IMR-90 (cell line): ENCODE measurements at regions not wholly inside any gene's neighbourhood (a gene's known extent, or its start where the extent isn't known, plus 50 kb on each side); places are given as distances from the start of the nearest gene placed in this dataset.
A peak's percentile ranks its signal among the peaks of the same experiment; 100 is the strongest.

ENCODE experiments used
- ATAC-seq: fragments of 200-7000 bp; cut with Tn5 transposase; 2 replicates; pipeline ENCODE4 v1.9.1; 2020; ENCODE audit warnings: low read depth, mild to moderate bottlenecking, moderate library complexity
- BruUV-seq: library from RNA; stranded (reverse); fragments of 400-500 nt; replicated peaks from 2 replicates; lab custom pipeline; 2021; lab: Mats Ljungman, UMichigan
- CTCF ChIA-PET: fragments of 300-600 bp; formaldehyde crosslinking; extraction: SDS; loops from one replicate; lab custom pipeline; 2021; ENCODE audit warnings: antibody characterized with exemption; lab: Yijun Ruan, JAX
- POLR2A ChIA-PET: fragments of 300-600 bp; sonication (Branson Sonifier 250); formaldehyde crosslinking; loops from one replicate; lab custom pipeline; 2022; ENCODE audit warnings: antibody characterized with exemption; ENCODE audit not compliant: unreplicated experiment; lab: Charles Lee
- DNase-seq: peaks from one replicate; pipeline ENCODE4 v3.0.0; 2013
- H2AFZ ChIP-seq: replicated peaks from 2 replicates; pipeline ENCODE3; 2013; ENCODE audit warnings: low read length, mild to moderate bottlenecking; ENCODE audit not compliant: poor library complexity
- H2AK5ac ChIP-seq: 2 replicates; pipeline ENCODE4 v1.6.1; 2013; ENCODE audit warnings: low read depth, low read length, inconsistent platforms
- H2AK9ac ChIP-seq: replicated peaks from 2 replicates; pipeline ENCODE3; 2013; ENCODE audit warnings: mild to moderate bottlenecking, low read depth, low read length, moderate library complexity; ENCODE audit not compliant: poor library complexity
- H2BK120ac ChIP-seq: 2 replicates; pipeline ENCODE4 v1.6.1; 2013; ENCODE audit warnings: low read depth, low read length, inconsistent platforms
- H2BK15ac ChIP-seq: 3 replicates; pipeline ENCODE4 v1.6.1; 2013; ENCODE audit warnings: low read depth, low read length, inconsistent platforms
- H2BK20ac ChIP-seq: 2 replicates; pipeline ENCODE4 v1.6.1; 2013; ENCODE audit warnings: low read depth, mild to moderate bottlenecking, inconsistent platforms, low read length, moderate library complexity
- H2BK5ac ChIP-seq: 2 replicates; pipeline ENCODE4 v1.6.1; 2013; ENCODE audit warnings: mild to moderate bottlenecking, low read depth, low read length, inconsistent platforms; ENCODE audit not compliant: poor library complexity, severe bottlenecking
- H3K14ac ChIP-seq: replicated peaks from 2 replicates; pipeline ENCODE4 v1.6.1; 2013; ENCODE audit warnings: low read depth, low read length, inconsistent platforms
- H3K18ac ChIP-seq: 2 replicates; pipeline ENCODE4 v1.6.1; 2013; ENCODE audit warnings: low read depth, low read length, control low read depth
- H3K23ac ChIP-seq: 2 replicates; pipeline ENCODE4 v1.6.1; 2013; ENCODE audit warnings: low read depth, low read length, inconsistent platforms
- H3K27ac ChIP-seq: 2 replicates; pipeline ENCODE4 v1.5.1; 2013; ENCODE audit warnings: mild to moderate bottlenecking, control low read depth, low read length; ENCODE audit not compliant: insufficient read depth
- H3K27me3 ChIP-seq: 2 replicates; pipeline ENCODE4 v1.6.1; 2013; ENCODE audit warnings: low read length; ENCODE audit not compliant: control insufficient read depth, insufficient read depth
- H3K36me3 ChIP-seq: 2 replicates; pipeline ENCODE4 v1.6.1; 2013; ENCODE audit warnings: low read length, mixed read lengths; ENCODE audit not compliant: control insufficient read depth, insufficient read depth
- H3K4ac ChIP-seq: 2 replicates; pipeline ENCODE4 v1.6.1; 2013; ENCODE audit warnings: low read depth, low read length, inconsistent platforms
- H3K4me1 ChIP-seq: 2 replicates; pipeline ENCODE4 v1.6.1; 2013; ENCODE audit warnings: low read length, mixed read lengths; ENCODE audit not compliant: control insufficient read depth, insufficient read depth
- H3K4me2 ChIP-seq: 2 replicates; pipeline ENCODE4 v1.6.1; 2013; ENCODE audit warnings: low read depth, mild to moderate bottlenecking, control low read depth, low read length, moderate library complexity
- H3K4me3 ChIP-seq: 2 replicates; pipeline ENCODE4 v1.5.1; 2013; ENCODE audit warnings: low read depth, mild to moderate bottlenecking, control low read depth, low read length, moderate library complexity; ENCODE audit not compliant: insufficient read depth
- H3K56ac ChIP-seq: 2 replicates; pipeline ENCODE4 v1.6.1; 2013; ENCODE audit warnings: low read length, inconsistent platforms; ENCODE audit not compliant: insufficient read depth; ENCODE audit errors: extremely low read depth
- H3K79me1 ChIP-seq, 2 experiments: 2 replicates each; pipeline ENCODE4 v1.6.1; 2013; ENCODE audit warnings: low read length in 2 of 2, inconsistent platforms in 1 of 2, low read depth in 1 of 2
- H3K9ac ChIP-seq: 2 replicates; pipeline ENCODE4 v1.6.1; 2013; ENCODE audit warnings: low read depth, low read length, control low read depth
- H3K9me1 ChIP-seq: 2 replicates; pipeline ENCODE4 v1.6.1; 2013; ENCODE audit warnings: low read length, inconsistent platforms; ENCODE audit not compliant: insufficient read depth
- H3K9me3 ChIP-seq: 2 replicates; pipeline ENCODE4 v1.6.1; 2013; ENCODE audit warnings: low read length; ENCODE audit not compliant: control insufficient read depth, insufficient read depth
- H4K20me1 ChIP-seq: 2 replicates; pipeline ENCODE4 v1.6.1; 2013; ENCODE audit warnings: low read length, inconsistent platforms; ENCODE audit not compliant: insufficient read depth
- H4K5ac ChIP-seq: 2 replicates; pipeline ENCODE4 v1.6.1; 2013; ENCODE audit warnings: mild to moderate bottlenecking, low read depth, low read length, control low read depth
- H4K8ac ChIP-seq, 2 experiments: 2 replicates each; pipeline ENCODE4 v1.6.1; 2013; ENCODE audit warnings: low read depth in 2 of 2, low read length in 2 of 2, control low read depth in 1 of 2, inconsistent platforms in 1 of 2
- H4K91ac ChIP-seq: 2 replicates; pipeline ENCODE4 v1.6.1; 2013; ENCODE audit warnings: low read depth, low read length, inconsistent platforms; ENCODE audit not compliant: insufficient read depth
- BHLHE40 ChIP-seq: fragments of 150-350 bp; IDR thresholded peaks from 2 replicates; pipeline ENCODE4 v1.6.1; 2016; ENCODE audit warnings: mild to moderate bottlenecking, low read depth, low read length
- CEBPB ChIP-seq: IDR thresholded peaks from 2 replicates; pipeline ENCODE4 v1.6.1; 2012; ENCODE audit warnings: low read depth, low read length, improper control_type of control experiment
- RAD21 ChIP-seq: IDR thresholded peaks from 2 replicates; pipeline ENCODE4 v1.6.1; 2012; ENCODE audit warnings: low read length, improper control_type of control experiment
- WGBS, 2 experiments: methylation state at CpG; one replicate each; pipeline versions ENCODE4 v1.1.5 to v1.1.7; 2013; ENCODE audit warnings: missing lambda C conversion rate in 2 of 2; ENCODE audit not compliant: insufficient read length in 1 of 2; ENCODE audit errors: extremely low coverage in 2 of 2; 5-methylcytosine and 5-hydroxymethylcytosine counted together
- dilution Hi-C: fragments of 300-500 bp; cut with HindIII; formaldehyde crosslinking; loops from one replicate; pipeline ENCODE4 v1.14.3; 2018; ENCODE audit warnings: low sequenced_read_pairs; ENCODE audit not compliant: unreplicated experiment
- in situ Hi-C: fragments of 300-500 bp; cut with MboI; formaldehyde crosslinking; loops from 3 replicates; pipeline ENCODE4 v1.14.3; 2019; ENCODE audit warnings: low sequenced_read_pairs, inconsistent platforms, mixed read lengths
- intact Hi-C: fragments of 100-400 bp; cut with micrococcal nuclease; formaldehyde crosslinking; loops from 2 replicates; pipeline ENCODE4 v1.10.0; 2022

GRCh38 chr7:79531905-79532664 is 78.6 kb upstream of the MAGI2 start:
- intact Hi-C loops: no loop called here
- CTCF ChIA-PET: no interaction called here

More at GRCh38 chr7:79531905-79532664, 78.6 kb upstream of the MAGI2 start:
- 0 out of 2 replicates have a peak overlapping the region, but pooled peaks have one; percentile 34 for H2BK20ac ChIP-seq
- H3K4me2 ChIP-seq: no peak overlapping the region
- H2AK5ac ChIP-seq: no peak overlapping the region
- peak overlapping the region; percentile 44 for H3K14ac ChIP-seq
- in situ Hi-C loops: no loop called here
- H3K9me1 ChIP-seq: no peaks in the 10 kb centered on the region
- no peak overlapping the region for H3K56ac ChIP-seq
- dilution Hi-C loops: no loop called here
- no peak overlapping the region for H3K9ac ChIP-seq
- 40% methylated on average over 1 of the region's 4 CpGs; no CpG with 5 or more reads in 1 of the 2 experiments for WGBS, 2 experiments
- no peak overlapping the region for H3K4ac ChIP-seq
- H3K79me1 ChIP-seq: no peaks in the 10 kb centered on the region
- H3K4me3 ChIP-seq: no peak overlapping the region
- no peaks in the 10 kb centered on the region for H4K20me1 ChIP-seq
- ATAC-seq (peak; percentile 24; the same call in 1 of the 2 replicates), DNase-seq (peak; percentile 17)
- TF ChIP-seq RAD21: no peak
- TF ChIP-seq BHLHE40: no peak
- TF ChIP-seq CEBPB: no peak
- no TSS peak for BruUV-seq
- peak overlapping the region; percentile 56 for H2BK5ac ChIP-seq
- no peaks in the 10 kb centered on the region for H3K9me3 ChIP-seq
- H3K4me1 ChIP-seq: peaks cover 4% of the 10 kb centered on the region
- H4K91ac ChIP-seq: 0 out of 2 replicates have a peak overlapping the region, but pooled peaks have one; percentile 9
- no peak overlapping the region; the same call in 1 of the 2 replicates for H2BK120ac ChIP-seq
- no peak overlapping the region for H4K8ac ChIP-seq
- H3K23ac ChIP-seq: no peak overlapping the region
- H2BK15ac ChIP-seq: no peak overlapping the region
- no peak overlapping the region for H4K5ac ChIP-seq
- H3K36me3 ChIP-seq: no peaks in the 10 kb centered on the region
- no peak overlapping the region for H3K27ac ChIP-seq
- peak overlapping the region; percentile 29; the same call in 1 of the 2 replicates for H3K18ac ChIP-seq
- no peak overlapping the region for H2AFZ ChIP-seq
- no peak overlapping the region for H2AK9ac ChIP-seq
- POLR2A ChIA-PET: no interaction called here
- H3K27me3 ChIP-seq: no peaks in the 10 kb centered on the region
